H9 (cell line): ENCODE measurements at regions not wholly inside any gene's neighbourhood (a gene's known extent, or its start where the extent isn't known, plus 50 kb on each side); places are given as distances from the start of the nearest gene placed in this dataset.

ENCODE experiments used
- DNase-seq: peaks from one replicate; pipeline ENCODE4 v3.0.0-alpha.2; 2017
- H2AFZ ChIP-seq: one replicate; pipeline ENCODE4 v1.6.1; 2013; ENCODE audit warnings: mild to moderate bottlenecking, low read length, control low read depth, moderate library complexity
- H2AK5ac ChIP-seq: 2 replicates; pipeline ENCODE4 v1.6.1; 2013; ENCODE audit warnings: low read length, control low read depth, mixed read lengths; ENCODE audit not compliant: insufficient read length
- H2BK120ac ChIP-seq: one replicate; pipeline ENCODE4 v1.6.1; 2013; ENCODE audit warnings: low read depth, mild to moderate bottlenecking, low read length, control low read depth, inconsistent platforms; ENCODE audit not compliant: poor library complexity, severe bottlenecking
- H2BK12ac ChIP-seq: 2 replicates; pipeline ENCODE4 v1.6.1; 2013; ENCODE audit warnings: low read length, control low read depth, mixed read lengths, low read depth; ENCODE audit not compliant: insufficient read length
- H2BK15ac ChIP-seq: 2 replicates; pipeline ENCODE4 v1.6.1; 2013; ENCODE audit warnings: low read depth, low read length, control low read depth
- H2BK20ac ChIP-seq: one replicate; pipeline ENCODE4 v1.6.1; 2013; ENCODE audit warnings: low read depth, mild to moderate bottlenecking, low read length, control low read depth, inconsistent platforms; ENCODE audit not compliant: poor library complexity, severe bottlenecking
- H2BK5ac ChIP-seq: 2 replicates; pipeline ENCODE4 v1.6.1; 2013; ENCODE audit warnings: low read length, control low read depth, mixed read lengths; ENCODE audit not compliant: insufficient read length
- H3K14ac ChIP-seq: 2 replicates; pipeline ENCODE4 v1.6.1; 2013; ENCODE audit warnings: low read length, control low read depth; ENCODE audit not compliant: insufficient read depth
- H3K18ac ChIP-seq: 2 replicates; pipeline ENCODE4 v1.6.1; 2013; ENCODE audit warnings: low read depth, mild to moderate bottlenecking, mixed read lengths, low read length, control low read depth; ENCODE audit not compliant: insufficient read length
- H3K23ac ChIP-seq: 2 replicates; pipeline ENCODE4 v1.6.1; 2013; ENCODE audit warnings: low read length, control low read depth, mixed read lengths, low read depth; ENCODE audit not compliant: insufficient read length
- H3K23me2 ChIP-seq: 2 replicates; pipeline ENCODE4 v1.6.1; 2013; ENCODE audit warnings: low read depth, mild to moderate bottlenecking, mixed read lengths, low read length, control low read depth; ENCODE audit not compliant: insufficient read length, poor library complexity, severe bottlenecking
- H3K27ac ChIP-seq: 2 replicates; pipeline ENCODE4 v1.5.1; 2013; ENCODE audit warnings: low read length, control low read depth, mixed read lengths, low read depth; ENCODE audit not compliant: insufficient read length
- H3K27me3 ChIP-seq: 2 replicates; pipeline ENCODE4 v1.6.1; 2013; ENCODE audit warnings: low read length, control low read depth, inconsistent platforms; ENCODE audit not compliant: insufficient read depth
- H3K4ac ChIP-seq: 2 replicates; pipeline ENCODE4 v1.6.1; 2013; ENCODE audit warnings: low read depth, mild to moderate bottlenecking, control low read depth, inconsistent platforms, low read length, moderate library complexity
- H3K4me1 ChIP-seq: 2 replicates; pipeline ENCODE4 v1.6.1; 2013; ENCODE audit warnings: low read length, control low read depth, inconsistent platforms; ENCODE audit not compliant: insufficient read depth
- H3K4me2 ChIP-seq: 2 replicates; pipeline ENCODE4 v1.6.1; 2013; ENCODE audit warnings: low read length, control low read depth, mixed read lengths; ENCODE audit not compliant: insufficient read length, insufficient read depth
- H3K56ac ChIP-seq: 2 replicates; pipeline ENCODE4 v1.6.1; 2013; ENCODE audit warnings: low read depth, mild to moderate bottlenecking, mixed read lengths, low read length, control low read depth; ENCODE audit not compliant: insufficient read length
- H3K79me1 ChIP-seq: 2 replicates; pipeline ENCODE4 v1.6.1; 2013; ENCODE audit warnings: low read depth, mild to moderate bottlenecking, moderate library complexity, low read length, control low read depth, inconsistent platforms; ENCODE audit not compliant: insufficient read depth, poor library complexity, severe bottlenecking
- H3K79me2 ChIP-seq: 2 replicates; pipeline ENCODE4 v1.6.1; 2013; ENCODE audit warnings: low read length, control low read depth, inconsistent platforms; ENCODE audit not compliant: insufficient read depth
- H3K9ac ChIP-seq: 2 replicates; pipeline ENCODE4 v1.6.1; 2013; ENCODE audit warnings: low read length, control low read depth, mixed read lengths; ENCODE audit not compliant: insufficient read length; ENCODE audit errors: extremely low read depth
- H3K9me3 ChIP-seq: one replicate; pipeline ENCODE4 v1.6.1; 2013; ENCODE audit warnings: low read depth, low read length, inconsistent platforms; ENCODE audit not compliant: control insufficient read depth
- H3T11ph ChIP-seq: one replicate; pipeline ENCODE4 v1.6.1; 2013; ENCODE audit warnings: mild to moderate bottlenecking, low read length, control low read depth, inconsistent platforms
- H4K20me1 ChIP-seq: one replicate; pipeline ENCODE4 v1.6.1; 2013; ENCODE audit not compliant: control insufficient read depth, insufficient read length, insufficient read depth
- H4K5ac ChIP-seq: 2 replicates; pipeline ENCODE4 v1.6.1; 2013; ENCODE audit warnings: low read depth, mild to moderate bottlenecking, mixed read lengths, low read length, control low read depth; ENCODE audit not compliant: insufficient read length
- H4K8ac ChIP-seq: replicated peaks from 2 replicates; pipeline ENCODE4 v1.6.1; 2013; ENCODE audit warnings: low read length, control low read depth, mixed read lengths, low read depth; ENCODE audit not compliant: insufficient read length
- H4K91ac ChIP-seq: 2 replicates; pipeline ENCODE4 v1.6.1; 2013; ENCODE audit warnings: low read depth, mild to moderate bottlenecking, moderate library complexity, mixed read lengths, low read length, control low read depth; ENCODE audit not compliant: insufficient read length
- H3K27ac Mint-ChIP-seq, 3 experiments: 2 replicates in 2 of 3; 3 replicates in 1 of 3; pipeline ENCODE4 v1.8.0; 2020 to 2021; ENCODE audit warnings: mixed read lengths in 3 of 3, mild to moderate bottlenecking in 1 of 3, moderate library complexity in 1 of 3
- H3K27me3 Mint-ChIP-seq: 2 replicates; pipeline ENCODE4 v1.8.0; 2021; ENCODE audit warnings: low read depth, mild to moderate bottlenecking, moderate library complexity, mixed read lengths
- H3K36me3 Mint-ChIP-seq, 3 experiments: 2 replicates in 2 of 3; 3 replicates in 1 of 3; pipeline ENCODE4 v1.8.0; 2020 to 2021; ENCODE audit warnings: low read depth in 3 of 3, mixed read lengths in 3 of 3; ENCODE audit not compliant: insufficient read depth in 1 of 3
- H3K4me1 Mint-ChIP-seq, 2 experiments: 2 replicates each; pipeline ENCODE4 v1.8.0; 2020; ENCODE audit warnings: mixed read lengths in 2 of 2
- H3K4me3 Mint-ChIP-seq, 2 experiments: 2 replicates in 1 of 2; 3 replicates in 1 of 2; pipeline ENCODE4 v1.8.0; 2020 to 2021; ENCODE audit warnings: mild to moderate bottlenecking in 2 of 2, mixed read lengths in 2 of 2, moderate library complexity in 1 of 2
- H3K9me3 Mint-ChIP-seq, 2 experiments: 2 replicates in 1 of 2; 3 replicates in 1 of 2; pipeline ENCODE4 v1.8.0; 2020; ENCODE audit warnings: mild to moderate bottlenecking in 2 of 2, mixed read lengths in 2 of 2, moderate library complexity in 1 of 2
- CTCF ChIP-seq: fragments of 200-600 bp; sonication (generic); conservative IDR thresholded peaks from 3 replicates; pipeline ENCODE4 v1.8.0; 2021; ENCODE audit warnings: antibody characterized with exemption, mild to moderate bottlenecking

- Mint-ChIP-seq H3K27ac (no peak overlapping the region; a peak in 1 of 7 replicates), H3K27me3 (no peaks in the 10 kb centered on the region; the same call in 1 of the 2 replicates), H3K36me3 (no peaks in the 10 kb centered on the region; a peak in 1 of 7 replicates), H3K9me3 (no peaks in the 10 kb centered on the region), H3K4me1 (peaks cover 38 to 43% of the 10 kb centered on the region in 2 experiments), H3K4me3 (no peak overlapping the region)
- H3K56ac ChIP-seq: no peak overlapping the region
- no peak overlapping the region for H3K23ac ChIP-seq
- no peak overlapping the region for H2BK5ac ChIP-seq
- H3K4ac ChIP-seq: no peak overlapping the region
- H3K23me2 ChIP-seq: no peaks in the 10 kb centered on the region
- no peak overlapping the region for H2BK20ac ChIP-seq
- no peak overlapping the region for H2AK5ac ChIP-seq
- no peak overlapping the region for H3K9ac ChIP-seq
- no peak overlapping the region for H3K14ac ChIP-seq
- no peaks in the 10 kb centered on the region for H3K27me3 ChIP-seq
- no peak overlapping the region for H3K4me2 ChIP-seq
- H3K27ac ChIP-seq: no peak overlapping the region
- H2BK15ac ChIP-seq: no peak overlapping the region
- H2AFZ ChIP-seq: no peak overlapping the region
- H3T11ph ChIP-seq: no peak overlapping the region
- no peak overlapping the region for H3K18ac ChIP-seq
- no peak overlapping the region for H4K8ac ChIP-seq
- no peak for DNase-seq
- no peaks in the 10 kb centered on the region for H3K79me1 ChIP-seq
- no peaks in the 10 kb centered on the region for H3K9me3 ChIP-seq
- H4K20me1 ChIP-seq: no peaks in the 10 kb centered on the region
- no peak overlapping the region for H2BK120ac ChIP-seq
- H4K5ac ChIP-seq: no peak overlapping the region
- no peak overlapping the region for H4K91ac ChIP-seq
- no peak overlapping the region for H2BK12ac ChIP-seq
- no peak for TF ChIP-seq CTCF
- no peaks in the 10 kb centered on the region for H3K79me2 ChIP-seq
- peaks cover 13% of the 10 kb centered on the region; the same call in 1 of the 2 replicates for H3K4me1 ChIP-seq
Measured at GRCh38 chr2:63777816-63778215, 63.9 kb upstream of the UGP2 start.
